ENCODE measurements at regions not wholly inside any gene's neighbourhood (a gene's known extent, or its start where the extent isn't known, plus 50 kb on each side); places are given as distances from the start of the nearest gene placed in this dataset.

GRCh38 chr6:150733726-150734125 lies 131.8 kb upstream of the MTHFD1L start:
- TF ChIP-seq, protein P1, sequence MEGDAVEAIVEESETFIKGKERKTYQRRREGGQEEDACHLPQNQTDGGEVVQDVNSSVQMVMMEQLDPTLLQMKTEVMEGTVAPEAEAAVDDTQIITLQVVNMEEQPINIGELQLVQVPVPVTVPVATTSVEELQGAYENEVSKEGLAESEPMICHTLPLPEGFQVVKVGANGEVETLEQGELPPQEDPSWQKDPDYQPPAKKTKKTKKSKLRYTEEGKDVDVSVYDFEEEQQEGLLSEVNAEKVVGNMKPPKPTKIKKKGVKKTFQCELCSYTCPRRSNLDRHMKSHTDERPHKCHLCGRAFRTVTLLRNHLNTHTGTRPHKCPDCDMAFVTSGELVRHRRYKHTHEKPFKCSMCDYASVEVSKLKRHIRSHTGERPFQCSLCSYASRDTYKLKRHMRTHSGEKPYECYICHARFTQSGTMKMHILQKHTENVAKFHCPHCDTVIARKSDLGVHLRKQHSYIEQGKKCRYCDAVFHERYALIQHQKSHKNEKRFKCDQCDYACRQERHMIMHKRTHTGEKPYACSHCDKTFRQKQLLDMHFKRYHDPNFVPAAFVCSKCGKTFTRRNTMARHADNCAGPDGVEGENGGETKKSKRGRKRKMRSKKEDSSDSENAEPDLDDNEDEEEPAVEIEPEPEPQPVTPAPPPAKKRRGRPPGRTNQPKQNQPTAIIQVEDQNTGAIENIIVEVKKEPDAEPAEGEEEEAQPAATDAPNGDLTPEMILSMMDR (conservative IDR thresholded peaks at IDR 0.05), result no peak
- TF ChIP-seq EZH2 (IDR thresholded peaks at IDR 0.05; ENCODE audit: low read depth), result no peak

Measured in PC-9 (cell line).